Astrocyte of the spinal cord (primary cell): ENCODE measurements at regions not wholly inside any gene's neighbourhood (a gene's known extent, or its start where the extent isn't known, plus 50 kb on each side); places are given as distances from the start of the nearest gene placed in this dataset.

Source experiments
- DNase-seq: peaks from one replicate; pipeline ENCODE4 v3.0.0; 2011; ENCODE audit warnings: low read depth, low spot score
- H3K4me3 ChIP-seq: 2 replicates; pipeline ENCODE4 v1.5.1; 2011; ENCODE audit warnings: low read depth, mild to moderate bottlenecking, low read length, moderate library complexity
- in situ Hi-C: cut with HindIII; loops from 2 replicates; pipeline ENCODE4 v1.10.0; 2017; ENCODE audit warnings: low sequenced_read_pairs
- TF ChIP-seq, protein P1 (sequence below): IDR thresholded peaks from 2 replicates; pipeline ENCODE4 v1.5.1; 2012; ENCODE audit warnings: low read depth, mild to moderate bottlenecking, low read length, inconsistent platforms

DNA sequence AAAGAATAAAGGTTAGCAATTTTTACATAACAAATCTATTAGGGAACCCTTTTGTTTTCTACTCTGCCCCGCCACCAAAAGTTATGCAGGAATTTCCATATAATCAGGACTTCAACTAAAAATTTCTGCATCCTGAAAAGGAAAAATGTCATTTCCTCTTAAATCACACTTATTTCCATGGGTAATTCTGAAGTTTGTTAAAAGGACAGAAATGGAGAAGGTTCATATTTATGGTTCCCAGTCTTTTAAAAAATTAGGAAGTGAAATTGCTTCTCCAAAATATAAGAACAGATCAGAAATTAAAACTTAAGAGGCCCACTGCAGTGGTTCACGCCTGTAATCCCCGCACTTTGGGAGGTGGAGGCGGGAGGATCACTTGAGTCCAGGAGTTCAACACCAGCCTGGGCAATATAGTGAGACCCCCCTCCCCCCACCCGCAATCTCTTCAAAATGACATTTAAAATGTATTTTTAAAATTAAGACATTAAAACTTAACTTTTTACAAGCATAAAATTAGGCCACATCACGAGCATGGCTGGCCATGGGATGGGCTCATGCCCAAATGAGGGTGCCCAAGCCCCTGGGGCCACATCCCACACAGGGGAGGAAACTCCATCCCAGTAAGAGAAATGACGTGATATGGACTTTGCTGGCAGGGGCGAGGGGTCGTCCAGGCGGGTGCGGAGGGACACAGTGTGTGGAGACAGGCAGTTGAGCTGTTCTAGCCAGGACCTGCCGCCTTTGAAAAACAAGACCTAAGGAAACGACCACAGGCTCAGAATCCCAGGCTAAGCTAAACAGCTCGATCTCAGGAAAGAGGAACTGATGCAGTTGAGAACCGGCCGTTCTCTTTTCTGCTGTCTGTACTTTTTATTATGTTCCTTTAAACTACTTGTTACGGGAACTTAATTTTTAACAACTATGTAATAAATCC lies 51.3 kb upstream of the NFE2L3 start:
- H3K4me3 ChIP-seq, result no peak overlapping the region
- no peak for DNase-seq
- TF ChIP-seq, protein P1, sequence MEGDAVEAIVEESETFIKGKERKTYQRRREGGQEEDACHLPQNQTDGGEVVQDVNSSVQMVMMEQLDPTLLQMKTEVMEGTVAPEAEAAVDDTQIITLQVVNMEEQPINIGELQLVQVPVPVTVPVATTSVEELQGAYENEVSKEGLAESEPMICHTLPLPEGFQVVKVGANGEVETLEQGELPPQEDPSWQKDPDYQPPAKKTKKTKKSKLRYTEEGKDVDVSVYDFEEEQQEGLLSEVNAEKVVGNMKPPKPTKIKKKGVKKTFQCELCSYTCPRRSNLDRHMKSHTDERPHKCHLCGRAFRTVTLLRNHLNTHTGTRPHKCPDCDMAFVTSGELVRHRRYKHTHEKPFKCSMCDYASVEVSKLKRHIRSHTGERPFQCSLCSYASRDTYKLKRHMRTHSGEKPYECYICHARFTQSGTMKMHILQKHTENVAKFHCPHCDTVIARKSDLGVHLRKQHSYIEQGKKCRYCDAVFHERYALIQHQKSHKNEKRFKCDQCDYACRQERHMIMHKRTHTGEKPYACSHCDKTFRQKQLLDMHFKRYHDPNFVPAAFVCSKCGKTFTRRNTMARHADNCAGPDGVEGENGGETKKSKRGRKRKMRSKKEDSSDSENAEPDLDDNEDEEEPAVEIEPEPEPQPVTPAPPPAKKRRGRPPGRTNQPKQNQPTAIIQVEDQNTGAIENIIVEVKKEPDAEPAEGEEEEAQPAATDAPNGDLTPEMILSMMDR, result no peak
- in situ Hi-C loops, result no loop called here

DNA sequence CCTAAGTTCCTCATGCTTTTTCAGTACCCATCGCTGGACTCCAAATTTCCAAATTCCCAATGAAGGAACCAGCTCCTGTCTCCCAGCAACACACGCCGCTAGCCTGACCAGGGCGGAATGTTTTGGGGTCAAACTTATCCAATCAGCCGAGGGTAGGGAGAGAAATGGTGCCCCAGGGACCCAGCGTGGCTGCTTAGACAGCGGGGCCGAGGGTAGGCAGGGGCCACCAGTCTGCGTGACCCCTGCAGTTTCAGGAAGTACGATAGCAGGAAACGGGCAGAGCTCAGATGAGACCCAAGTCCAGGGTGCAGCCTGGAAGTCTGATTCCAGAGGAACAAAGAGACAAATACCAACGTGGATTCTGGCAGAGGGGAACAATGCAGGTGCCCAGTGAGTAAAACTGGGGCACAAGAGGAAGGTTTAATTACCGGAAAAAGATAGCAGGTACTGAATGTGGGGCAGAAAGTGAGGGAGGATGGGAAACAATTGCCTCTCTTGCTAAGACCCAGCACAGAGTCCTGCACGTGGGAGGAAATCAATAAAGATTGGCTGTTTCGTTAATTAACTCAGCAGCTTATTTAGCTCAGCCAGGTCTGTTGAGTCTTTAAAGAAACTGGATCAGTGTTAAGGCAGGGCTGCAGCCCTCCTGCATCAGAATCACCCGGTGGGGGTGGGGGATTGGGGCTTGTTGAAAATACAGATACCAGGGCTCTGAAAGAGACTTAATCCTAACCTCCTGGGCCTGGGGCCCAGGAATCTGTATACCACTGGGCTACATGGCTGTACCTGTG lies 50.4 kb upstream of the NFE2L3 start:
- no peak for DNase-seq
- no peak overlapping the region for H3K4me3 ChIP-seq
- TF ChIP-seq, protein P1, result no peak
- in situ Hi-C loops, result no loop called here

DNA sequence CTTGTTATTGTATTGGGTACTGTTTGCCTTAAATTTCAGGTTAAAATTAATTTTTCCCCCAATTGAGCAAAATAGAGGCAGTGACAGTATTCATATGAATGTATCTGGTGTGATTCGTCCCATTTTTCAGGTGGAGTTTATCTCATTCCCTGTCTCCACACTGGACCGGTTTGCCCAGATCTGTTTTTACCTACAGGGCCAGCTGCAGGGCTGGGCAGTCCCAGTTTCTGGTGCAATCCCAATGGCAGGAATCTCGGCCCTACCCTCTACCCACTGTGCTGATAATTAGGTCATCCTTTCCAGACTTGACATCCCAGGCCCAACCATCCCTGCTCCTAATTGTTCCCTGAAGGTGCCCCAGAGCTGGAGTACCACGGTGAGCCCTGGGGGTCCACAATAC lies 49.8 kb upstream of the NFE2L3 start:
- in situ Hi-C loops, result no loop called here
- TF ChIP-seq, protein P1, result no peak
- no peak overlapping the region for H3K4me3 ChIP-seq
- DNase-seq, result no peak
